Superior temporal gyrus (tissue), 1 donor: ENCODE measurements at regions not wholly inside any gene's neighbourhood (a gene's known extent, or its start where the extent isn't known, plus 50 kb on each side); places are given as distances from the start of the nearest gene placed in this dataset.

ENCODE experiments used
- DNase-seq: peaks from one replicate; pipeline ENCODE4 v3.0.0-alpha.2; 2016; ENCODE audit errors: extremely low spot score

GRCh38 chr3:95911767-95912166, 902.6 kb upstream of the EPHA6 start:
- no peak for DNase-seq

- DNase-seq, result no peak
Measured at GRCh38 chr3:95923496-95924210, 890.7 kb upstream of the EPHA6 start.

GRCh38 chr3:95926904-95927501, 887.4 kb upstream of the EPHA6 start:
- no peak for DNase-seq

GRCh38 chr3:95934181-95934580, 880.2 kb upstream of the EPHA6 start:
- DNase-seq, result no peak

- no peak for DNase-seq
Measured at GRCh38 chr3:95939235-95939809, 875.1 kb upstream of the EPHA6 start.

- DNase-seq, result no peak
Measured at GRCh38 chr3:95965704-95966336, 848.6 kb upstream of the EPHA6 start.

- no peak for DNase-seq
Measured at GRCh38 chr3:95971573-95971972, 842.8 kb upstream of the EPHA6 start.

- DNase-seq, result no peak
Measured at GRCh38 chr3:95994338-95994737, 820.1 kb upstream of the EPHA6 start.

GRCh38 chr3:96000966-96001365, 813.4 kb upstream of the EPHA6 start:
- DNase-seq, result no peak

GRCh38 chr3:96007650-96008195, 806.7 kb upstream of the EPHA6 start:
- DNase-seq, result no peak

GRCh38 chr3:96012939-96013338, 801.5 kb upstream of the EPHA6 start:
- DNase-seq, result no peak

GRCh38 chr3:96017556-96017955, 796.8 kb upstream of the EPHA6 start:
- peak; percentile 64 for DNase-seq

GRCh38 chr3:96022676-96023075, 791.7 kb upstream of the EPHA6 start:
- DNase-seq, result no peak

- DNase-seq, result no peak
Measured at GRCh38 chr3:96027718-96028117, 786.7 kb upstream of the EPHA6 start.

GRCh38 chr3:96039632-96040031, 774.8 kb upstream of the EPHA6 start:
- no peak for DNase-seq

GRCh38 chr3:96059301-96059700, 755.1 kb upstream of the EPHA6 start:
- no peak for DNase-seq

GRCh38 chr3:96069065-96069464, 745.3 kb upstream of the EPHA6 start:
- no peak for DNase-seq

- DNase-seq, result no peak
Measured at GRCh38 chr3:96070678-96071077, 743.7 kb upstream of the EPHA6 start.

GRCh38 chr3:96071097-96071496, 743.3 kb upstream of the EPHA6 start:
- no peak for DNase-seq

GRCh38 chr3:96072226-96072625, 742.2 kb upstream of the EPHA6 start:
- DNase-seq, result no peak

GRCh38 chr3:96083610-96084009, 730.8 kb upstream of the EPHA6 start:
- no peak for DNase-seq

- no peak for DNase-seq
Measured at GRCh38 chr3:96086018-96086417, 728.4 kb upstream of the EPHA6 start.
